ENCODE measurements at regions not wholly inside any gene's neighbourhood (a gene's known extent, or its start where the extent isn't known, plus 50 kb on each side); places are given as distances from the start of the nearest gene placed in this dataset.

DNA sequence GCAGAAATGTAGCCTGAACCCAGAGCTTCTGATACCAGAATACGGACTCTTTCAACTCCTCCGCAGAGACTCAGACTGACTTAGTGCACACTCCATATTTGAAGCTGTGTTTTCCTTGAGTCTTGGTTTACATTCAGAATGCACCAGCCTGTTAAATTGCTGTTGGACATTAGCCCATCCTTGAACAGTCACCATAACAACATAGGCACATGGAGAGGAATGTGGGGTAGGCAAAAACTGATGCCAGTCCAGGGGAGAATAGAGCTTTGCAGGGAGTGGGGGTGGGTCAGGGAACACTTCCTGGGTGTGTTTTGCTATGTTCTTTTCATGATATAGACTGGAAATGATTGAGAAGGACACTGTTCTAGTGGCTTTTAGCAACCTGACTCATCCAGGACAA is 76.3 kb upstream of the CACNA1E start:
- Histone ChIP-seq H3K9ac (ENCODE audit: low read length) (no peak overlapping the region), H2AFZ (ENCODE audit: low read depth, low read length) (no peak overlapping the region), H3K9me3 (ENCODE audit: insufficient read depth, low read depth, low read length) (no peaks in the 10 kb centered on the region), H3K79me2 (ENCODE audit: insufficient read depth, low read length) (no peaks in the 10 kb centered on the region), H3K4me3 (ENCODE audit: insufficient read depth, low read depth, low read length) (no peak overlapping the region), H4K20me1 (ENCODE audit: insufficient read depth, low read length) (no peaks in the 10 kb centered on the region), H3K27ac (ENCODE audit: low read depth, low read length) (no peak overlapping the region), H3K4me2 (ENCODE audit: low read length) (no peak overlapping the region), H3K36me3 (ENCODE audit: insufficient read depth, low read length) (no peaks in the 10 kb centered on the region), H3K4me1 (ENCODE audit: insufficient read depth, low read length) (no peaks in the 10 kb centered on the region), H3K27me3 (ENCODE audit: insufficient read depth, low read length) (no peaks in the 10 kb centered on the region)
- Mint-ChIP-seq H3K4me3 (ENCODE audit: unreplicated experiment) (no peak overlapping the region), H3K27me3 (ENCODE audit: low read depth, unreplicated experiment) (peaks cover 5% of the 10 kb centered on the region), H3K36me3 (ENCODE audit: low read depth, unreplicated experiment) (no peaks in the 10 kb centered on the region), H3K27ac (ENCODE audit: unreplicated experiment) (no peak overlapping the region), H3K4me1 (ENCODE audit: low read depth, unreplicated experiment) (no peaks in the 10 kb centered on the region), H3K9me3 (ENCODE audit: unreplicated experiment) (peaks cover 10% of the 10 kb centered on the region)
- FAIRE-seq (no peak), DNase-seq (ENCODE audit: low read depth) (no peak)
- TF ChIP-seq, protein P1, sequence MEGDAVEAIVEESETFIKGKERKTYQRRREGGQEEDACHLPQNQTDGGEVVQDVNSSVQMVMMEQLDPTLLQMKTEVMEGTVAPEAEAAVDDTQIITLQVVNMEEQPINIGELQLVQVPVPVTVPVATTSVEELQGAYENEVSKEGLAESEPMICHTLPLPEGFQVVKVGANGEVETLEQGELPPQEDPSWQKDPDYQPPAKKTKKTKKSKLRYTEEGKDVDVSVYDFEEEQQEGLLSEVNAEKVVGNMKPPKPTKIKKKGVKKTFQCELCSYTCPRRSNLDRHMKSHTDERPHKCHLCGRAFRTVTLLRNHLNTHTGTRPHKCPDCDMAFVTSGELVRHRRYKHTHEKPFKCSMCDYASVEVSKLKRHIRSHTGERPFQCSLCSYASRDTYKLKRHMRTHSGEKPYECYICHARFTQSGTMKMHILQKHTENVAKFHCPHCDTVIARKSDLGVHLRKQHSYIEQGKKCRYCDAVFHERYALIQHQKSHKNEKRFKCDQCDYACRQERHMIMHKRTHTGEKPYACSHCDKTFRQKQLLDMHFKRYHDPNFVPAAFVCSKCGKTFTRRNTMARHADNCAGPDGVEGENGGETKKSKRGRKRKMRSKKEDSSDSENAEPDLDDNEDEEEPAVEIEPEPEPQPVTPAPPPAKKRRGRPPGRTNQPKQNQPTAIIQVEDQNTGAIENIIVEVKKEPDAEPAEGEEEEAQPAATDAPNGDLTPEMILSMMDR (IDR thresholded peaks at IDR 0.05; ENCODE audit: insufficient read depth, low read depth, low read length) = no peak
- TF ChIP-seq EZH2 (IDR thresholded peaks at IDR 0.05; ENCODE audit: insufficient read depth, low read length) = no peak

DNA sequence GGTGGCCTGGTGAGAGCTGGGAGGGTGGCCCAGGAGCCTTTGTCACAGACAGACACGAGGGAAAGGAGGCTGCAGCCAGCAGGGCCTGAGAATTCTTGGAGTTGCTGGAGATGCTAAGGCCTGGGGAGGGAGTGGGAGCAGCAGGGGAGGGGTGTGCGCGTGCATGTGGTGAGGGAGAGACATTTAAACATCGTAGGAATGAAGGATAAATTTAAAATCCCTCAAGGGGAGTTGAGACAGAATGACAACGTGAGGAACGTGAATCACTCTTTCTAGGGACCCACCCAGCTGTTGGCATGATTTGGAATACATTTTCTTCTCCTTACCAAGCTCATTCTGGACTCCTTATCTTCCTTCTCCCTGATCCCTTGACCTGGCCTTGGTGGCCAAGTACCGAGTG is 73.3 kb upstream of the CACNA1E start:
- Mint-ChIP-seq H3K9me3 (ENCODE audit: unreplicated experiment) (peaks cover 10% of the 10 kb centered on the region), H3K36me3 (ENCODE audit: low read depth, unreplicated experiment) (no peaks in the 10 kb centered on the region), H3K27me3 (ENCODE audit: low read depth, unreplicated experiment) (peaks cover 4% of the 10 kb centered on the region), H3K4me3 (ENCODE audit: unreplicated experiment) (no peak overlapping the region), H3K27ac (ENCODE audit: unreplicated experiment) (no peak overlapping the region), H3K4me1 (ENCODE audit: low read depth, unreplicated experiment) (peaks cover 2% of the 10 kb centered on the region)
- no peak for DNase-seq (ENCODE audit: low read depth)
- Histone ChIP-seq H3K27ac (ENCODE audit: low read depth, low read length) (no peak overlapping the region), H3K9me3 (ENCODE audit: insufficient read depth, low read depth, low read length) (no peaks in the 10 kb centered on the region), H2AFZ (ENCODE audit: low read depth, low read length) (no peak overlapping the region), H3K4me1 (ENCODE audit: insufficient read depth, low read length) (no peaks in the 10 kb centered on the region), H4K20me1 (ENCODE audit: insufficient read depth, low read length) (no peaks in the 10 kb centered on the region), H3K9ac (ENCODE audit: low read length) (no peak overlapping the region), H3K36me3 (ENCODE audit: insufficient read depth, low read length) (no peaks in the 10 kb centered on the region), H3K79me2 (ENCODE audit: insufficient read depth, low read length) (no peaks in the 10 kb centered on the region), H3K4me3 (ENCODE audit: insufficient read depth, low read depth, low read length) (no peak overlapping the region), H3K4me2 (ENCODE audit: low read length) (no peak overlapping the region), H3K27me3 (ENCODE audit: insufficient read depth, low read length) (no peaks in the 10 kb centered on the region)
- no peak for FAIRE-seq
- TF ChIP-seq, protein P1 (IDR thresholded peaks at IDR 0.05; ENCODE audit: insufficient read depth, low read depth, low read length) = no peak
- no peak for TF ChIP-seq EZH2 (IDR thresholded peaks at IDR 0.05; ENCODE audit: insufficient read depth, low read length)

DNA sequence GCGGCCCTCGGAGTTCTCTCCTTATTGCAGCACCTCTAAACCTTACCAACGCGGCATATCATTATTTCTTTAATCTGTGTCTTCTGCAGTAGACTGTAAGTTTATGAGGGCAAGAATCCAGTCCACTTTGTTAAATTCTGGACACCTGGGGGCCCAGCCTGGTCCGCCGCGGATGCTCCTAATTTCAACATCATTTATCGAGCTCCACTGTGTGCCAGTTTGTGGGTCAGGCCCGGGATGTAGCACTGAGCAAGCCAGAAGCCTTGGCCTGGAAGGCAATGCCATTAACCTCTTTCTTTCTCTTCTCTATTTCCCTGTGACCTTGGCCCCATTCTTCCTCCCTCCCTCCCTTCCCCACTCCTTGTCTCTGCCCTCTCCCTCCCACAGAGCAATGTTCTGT is 70.6 kb upstream of the CACNA1E start:
- no peaks in the 10 kb centered on the region for H3K36me3 ChIP-seq (ENCODE audit: insufficient read depth, low read length)
- H3K27me3 Mint-ChIP-seq (ENCODE audit: low read depth, unreplicated experiment) = peaks cover 8% of the 10 kb centered on the region

More for the DNA sequence above, 70.6 kb upstream of the CACNA1E start:
- TF ChIP-seq EZH2 (IDR thresholded peaks at IDR 0.05; ENCODE audit: insufficient read depth, low read length) = no peak
- TF ChIP-seq, protein P1 (IDR thresholded peaks at IDR 0.05; ENCODE audit: insufficient read depth, low read depth, low read length) = no peak
- Histone ChIP-seq H3K4me3 (ENCODE audit: insufficient read depth, low read depth, low read length) (no peak overlapping the region), H4K20me1 (ENCODE audit: insufficient read depth, low read length) (no peaks in the 10 kb centered on the region), H3K79me2 (ENCODE audit: insufficient read depth, low read length) (no peaks in the 10 kb centered on the region), H3K4me1 (ENCODE audit: insufficient read depth, low read length) (no peaks in the 10 kb centered on the region), H3K9me3 (ENCODE audit: insufficient read depth, low read depth, low read length) (no peaks in the 10 kb centered on the region), H3K4me2 (ENCODE audit: low read length) (no peak overlapping the region), H3K27ac (ENCODE audit: low read depth, low read length) (no peak overlapping the region), H3K9ac (ENCODE audit: low read length) (no peak overlapping the region), H3K27me3 (ENCODE audit: insufficient read depth, low read length) (no peaks in the 10 kb centered on the region), H2AFZ (ENCODE audit: low read depth, low read length) (no peak overlapping the region)
- Mint-ChIP-seq H3K4me1 (ENCODE audit: low read depth, unreplicated experiment) (peaks cover 2% of the 10 kb centered on the region), H3K4me3 (ENCODE audit: unreplicated experiment) (no peak overlapping the region), H3K9me3 (ENCODE audit: unreplicated experiment) (peaks cover 10% of the 10 kb centered on the region), H3K27ac (ENCODE audit: unreplicated experiment) (no peak overlapping the region), H3K36me3 (ENCODE audit: low read depth, unreplicated experiment) (no peaks in the 10 kb centered on the region)
- no peak for FAIRE-seq
- DNase-seq (ENCODE audit: low read depth) = no peak
